HEK293 (cell line): ENCODE measurements at regions not wholly inside any gene's neighbourhood (a gene's known extent, or its start where the extent isn't known, plus 50 kb on each side); places are given as distances from the start of the nearest gene placed in this dataset.

Experiments
- BCL11A ChIP-seq: fragments of 450-650 bp; formaldehyde crosslinking; IDR thresholded peaks from 2 replicates; pipeline ENCODE4 v1.5.1; 2016; ENCODE audit warnings: low read depth, missing biosample characterization, missing genetic modification characterization
- ELK4 ChIP-seq: IDR thresholded peaks from 2 replicates; pipeline ENCODE4 v1.6.1; 2011; ENCODE audit warnings: mild to moderate bottlenecking, low read depth, low read length, borderline replicate concordance
- FEZF1 ChIP-seq: fragments of 450-650 bp; formaldehyde crosslinking; IDR thresholded peaks from 2 replicates; pipeline ENCODE4 v1.5.1; 2016; ENCODE audit warnings: missing biosample characterization, missing genetic modification characterization
- KLF8 ChIP-seq: fragments of 450-650 bp; formaldehyde crosslinking; IDR thresholded peaks from 2 replicates; pipeline ENCODE4 v1.5.1; 2016; ENCODE audit warnings: missing biosample characterization, missing genetic modification characterization
- PBX3 ChIP-seq: sonication (generic); formaldehyde crosslinking; IDR thresholded peaks from 2 replicates; pipeline ENCODE4 v1.8.1; 2022; ENCODE audit warnings: mild to moderate bottlenecking, moderate library complexity, missing genetic modification reagents
- PRDM10 ChIP-seq: fragments of 450-650 bp; formaldehyde crosslinking; IDR thresholded peaks from 2 replicates; pipeline ENCODE4 v1.5.1; 2016; ENCODE audit warnings: missing biosample characterization, missing genetic modification characterization
- SP2 ChIP-seq: fragments of 450-650 bp; formaldehyde crosslinking; IDR thresholded peaks from 2 replicates; pipeline ENCODE4 v1.5.1; 2016; ENCODE audit warnings: missing biosample characterization, missing genetic modification characterization
- ZBTB17 ChIP-seq: fragments of 450-650 bp; formaldehyde crosslinking; IDR thresholded peaks from 2 replicates; pipeline ENCODE4 v1.5.1; 2016; ENCODE audit warnings: missing biosample characterization, missing genetic modification characterization
- ZBTB20 ChIP-seq: fragments of 450-650 bp; formaldehyde crosslinking; IDR thresholded peaks from 2 replicates; pipeline ENCODE4 v1.5.1; 2016; ENCODE audit warnings: missing biosample characterization, missing genetic modification characterization
- ZBTB21 ChIP-seq: fragments of 450-650 bp; formaldehyde crosslinking; IDR thresholded peaks from 2 replicates; pipeline ENCODE4 v1.5.1; 2017; ENCODE audit warnings: missing biosample characterization, missing genetic modification characterization
- ZBTB6 ChIP-seq: fragments of 450-650 bp; formaldehyde crosslinking; IDR thresholded peaks from 2 replicates; pipeline ENCODE4 v1.5.1; 2017; ENCODE audit warnings: missing biosample characterization, missing genetic modification characterization
- ZBTB8A ChIP-seq: fragments of 450-650 bp; formaldehyde crosslinking; IDR thresholded peaks from 2 replicates; pipeline ENCODE4 v1.5.1; 2016; ENCODE audit warnings: missing biosample characterization, missing genetic modification characterization
- ZEB2 ChIP-seq: fragments of 450-650 bp; formaldehyde crosslinking; IDR thresholded peaks from 2 replicates; pipeline ENCODE4 v1.5.1; 2016; ENCODE audit warnings: missing biosample characterization, missing genetic modification characterization
- ZNF155 ChIP-seq: fragments of 450-650 bp; formaldehyde crosslinking; IDR thresholded peaks from 2 replicates; pipeline ENCODE4 v1.5.1; 2016; ENCODE audit warnings: missing biosample characterization, missing genetic modification characterization
- ZNF19 ChIP-seq: fragments of 450-650 bp; formaldehyde crosslinking; IDR thresholded peaks from 2 replicates; pipeline ENCODE4; 2016; ENCODE audit warnings: missing biosample characterization, missing genetic modification characterization, low read depth
- ZNF324 ChIP-seq: fragments of 450-650 bp; formaldehyde crosslinking; IDR thresholded peaks from 2 replicates; pipeline ENCODE4 v1.5.1; 2016; ENCODE audit warnings: missing biosample characterization, missing genetic modification characterization
- ZNF335 ChIP-seq: fragments of 450-650 bp; formaldehyde crosslinking; conservative IDR thresholded peaks from 2 replicates; pipeline ENCODE4 v1.5.1; 2016; ENCODE audit warnings: missing biosample characterization, missing genetic modification characterization
- ZNF416 ChIP-seq: fragments of 450-650 bp; formaldehyde crosslinking; IDR thresholded peaks from 2 replicates; pipeline ENCODE4 v1.5.1; 2016; ENCODE audit warnings: missing biosample characterization, missing genetic modification characterization
- ZNF514 ChIP-seq: fragments of 450-650 bp; formaldehyde crosslinking; IDR thresholded peaks from 2 replicates; pipeline ENCODE4 v1.5.1; 2016; ENCODE audit warnings: missing biosample characterization, missing genetic modification characterization
- ZNF518A ChIP-seq: fragments of 450-650 bp; formaldehyde crosslinking; conservative IDR thresholded peaks from 2 replicates; pipeline ENCODE4 v1.5.1; 2016; ENCODE audit warnings: low read depth, missing biosample characterization, missing genetic modification characterization
- ZNF558 ChIP-seq: fragments of 450-650 bp; formaldehyde crosslinking; IDR thresholded peaks from 2 replicates; pipeline ENCODE4 v1.5.1; 2016; ENCODE audit warnings: missing biosample characterization, missing genetic modification characterization
- ZNF600 ChIP-seq: fragments of 450-650 bp; formaldehyde crosslinking; IDR thresholded peaks from 2 replicates; pipeline ENCODE4 v1.5.1; 2016; ENCODE audit warnings: missing biosample characterization, missing genetic modification characterization
- ZNF624 ChIP-seq: fragments of 450-650 bp; formaldehyde crosslinking; IDR thresholded peaks from 2 replicates; pipeline ENCODE4 v1.5.1; 2017; ENCODE audit warnings: missing biosample characterization, missing genetic modification characterization
- ZNF692 ChIP-seq: fragments of 450-650 bp; formaldehyde crosslinking; IDR thresholded peaks from 2 replicates; pipeline ENCODE4 v1.5.1; 2016; ENCODE audit warnings: missing biosample characterization, missing genetic modification characterization
- ZNF843 ChIP-seq: fragments of 450-650 bp; formaldehyde crosslinking; IDR thresholded peaks from 2 replicates; pipeline ENCODE4 v1.5.1; 2016; ENCODE audit warnings: missing biosample characterization, missing genetic modification characterization
- ZSCAN16 ChIP-seq: fragments of 450-650 bp; formaldehyde crosslinking; IDR thresholded peaks from 2 replicates; pipeline ENCODE4 v1.5.1; 2016; ENCODE audit warnings: missing biosample characterization, missing genetic modification characterization

- TF ChIP-seq ZNF19 (tag by site-specific recombination) (0 out of 2 replicates have a peak, but pooled peaks have one; percentile 12), ZNF600 (peak; percentile 66), PBX3 (no peak), ZEB2 (peak; percentile 98), ZNF843 (tag by site-specific recombination) (peak; percentile 75), ZNF416 (tag by site-specific recombination) (no peak), ZNF514 (tag by site-specific recombination) (no peak), ZBTB21 (peak; percentile 92; the same call in 1 of the 2 replicates), ZNF558 (tag by site-specific recombination) (peak; percentile 85), ZNF335 (peak; percentile 64), ZNF324 (tag by site-specific recombination) (peak; percentile 60; the same call in 1 of the 2 replicates), ZBTB17 (tag by site-specific recombination) (peak; percentile 86), ZNF624 (tag by site-specific recombination) (no peak), ZBTB20 (tag by site-specific recombination) (peak; percentile 50; the same call in 1 of the 2 replicates), ZNF692 (tag by site-specific recombination) (peak; percentile 74), ZSCAN16 (tag by site-specific recombination) (0 out of 2 replicates have a peak, but pooled peaks have one; percentile 7), SP2 (tag by site-specific recombination) (no peak), ELK4 (no peak), PRDM10 (tag by site-specific recombination) (peak; percentile 68), FEZF1 (tag by site-specific recombination) (peak; percentile 75), ZBTB8A (tag by site-specific recombination) (no peak), BCL11A (tag by site-specific recombination) (no peak), ZNF518A (peak; percentile 43), KLF8 (tag by site-specific recombination) (peak; percentile 82), ZBTB6 (tag by site-specific recombination) (no peak), ZNF155 (no peak)
These were observed 102.8 kb downstream of the RHOU start (continued) for GRCh38 chr1:228837817-228838716.
